Skeletal muscle cell (primary cell): ENCODE measurements at regions not wholly inside any gene's neighbourhood (a gene's known extent, or its start where the extent isn't known, plus 50 kb on each side); places are given as distances from the start of the nearest gene placed in this dataset.
A peak's percentile ranks its signal among the peaks of the same experiment; 100 is the strongest.
"Not testable (repeated sequence)": the region's sequence is repeated elsewhere in the genome, so short reads cannot be mapped to it uniquely, and the experiment has no call there.

Experiments used
- DNase-seq: peaks from one replicate; pipeline ENCODE4 v3.0.0-alpha.2; 2010; ENCODE audit warnings: low read depth
- H3K4me3 ChIP-seq: 2 replicates; pipeline ENCODE4 v1.5.1; 2011; ENCODE audit warnings: low read depth, mild to moderate bottlenecking, control low read depth, low read length, moderate library complexity

DNA sequence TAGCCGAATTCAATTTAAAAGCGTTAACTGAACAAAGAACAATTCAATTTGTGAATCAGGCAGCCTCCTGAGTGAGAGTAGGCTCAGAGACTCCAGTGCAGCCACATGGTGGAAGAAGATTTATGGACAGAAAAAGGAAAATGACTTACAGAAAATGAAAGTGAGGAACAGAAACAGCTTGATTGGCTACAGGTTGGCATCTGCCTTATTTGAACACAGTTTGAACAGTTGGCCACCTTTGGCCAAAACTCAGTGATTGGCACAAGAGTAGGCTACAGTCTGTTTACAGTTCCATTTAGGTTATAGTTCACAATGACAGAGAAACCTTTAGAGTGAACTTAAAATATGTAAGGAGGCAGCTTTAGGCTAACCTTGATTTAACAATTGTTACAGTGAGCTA is 86.3 kb upstream of the CCDC71L start:
- not testable (repeated sequence) for DNase-seq, H3K4me3 ChIP-seq

DNA sequence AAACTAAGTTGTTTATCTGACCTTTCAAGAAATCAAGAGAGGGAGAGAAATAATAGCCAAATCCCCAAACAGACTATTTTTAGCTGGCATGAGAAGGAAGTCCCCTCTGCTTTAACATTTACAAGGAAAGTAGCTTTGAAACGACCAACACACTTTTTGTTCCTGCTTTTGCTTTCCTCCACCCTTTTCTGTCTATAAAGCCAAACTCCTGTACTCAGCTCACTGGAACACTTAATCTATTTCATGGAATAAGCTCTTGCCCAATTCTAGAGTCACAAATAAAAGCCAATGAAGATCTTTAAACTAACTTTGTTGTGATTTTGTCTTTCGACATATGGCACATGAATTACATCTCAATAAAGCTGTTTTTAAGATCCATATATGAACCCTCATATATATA is 86.8 kb upstream of the CCDC71L start:
- no peak overlapping the region for H3K4me3 ChIP-seq
- no peak for DNase-seq

DNA sequence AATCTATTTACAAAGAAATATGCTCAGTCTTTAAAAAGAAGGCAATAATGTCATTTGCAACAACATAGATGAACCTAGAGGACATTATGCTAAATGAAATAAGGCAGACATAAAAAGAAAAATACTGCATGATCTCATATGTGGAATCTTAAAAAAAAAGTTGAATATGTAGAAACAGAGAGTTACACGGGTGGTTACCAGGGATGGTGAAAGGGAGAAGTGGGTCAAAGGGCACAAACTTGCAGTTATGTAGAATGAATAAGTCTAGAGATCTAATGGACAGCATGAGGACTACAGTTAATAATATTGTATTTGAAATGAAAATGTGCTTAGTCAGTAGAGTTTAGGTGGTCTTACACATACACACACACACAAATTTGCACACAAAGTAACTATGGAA is 88.2 kb upstream of the CCDC71L start:
- no peak for DNase-seq
- H3K4me3 ChIP-seq, result no peak overlapping the region

DNA sequence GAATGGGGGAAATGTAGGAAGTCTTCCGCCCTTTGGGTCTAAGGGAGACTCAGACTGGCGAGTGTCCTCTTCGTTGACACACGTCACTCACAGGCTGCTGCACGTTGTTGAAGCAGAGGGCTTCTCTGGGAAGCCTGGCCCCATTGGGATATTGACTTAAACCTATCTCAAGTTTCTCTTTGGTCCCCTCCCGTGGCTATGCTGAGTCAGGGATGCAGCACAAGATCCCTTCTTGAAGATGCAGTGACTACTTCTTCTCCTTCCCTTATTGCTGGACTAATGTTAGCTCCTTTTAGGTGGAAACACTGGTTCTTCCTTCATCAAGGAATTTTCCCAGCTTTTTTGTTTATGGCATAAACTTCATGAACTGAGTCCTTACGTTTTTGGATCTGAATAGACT is 89.8 kb upstream of the CCDC71L start:
- no peak overlapping the region for H3K4me3 ChIP-seq
- no peak for DNase-seq

DNA sequence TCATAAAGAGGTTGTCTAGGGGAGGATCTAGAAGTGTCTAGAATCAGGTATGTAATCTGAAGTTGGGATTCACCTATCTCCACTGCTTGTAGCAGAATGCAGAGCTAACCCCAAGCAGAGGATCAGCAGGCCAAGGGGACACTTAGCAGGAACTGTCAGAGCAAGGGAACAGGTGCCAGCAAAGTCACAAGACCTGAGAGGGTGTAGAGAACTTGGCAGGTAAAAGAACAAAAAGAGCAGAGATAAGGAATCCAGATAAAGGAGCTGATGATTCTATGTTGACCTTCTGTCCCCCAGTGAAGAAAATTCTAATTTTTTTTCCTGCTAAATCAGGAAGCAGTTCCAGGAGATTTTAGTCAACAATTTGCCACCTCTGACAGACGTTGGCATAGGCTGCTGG is 91.4 kb upstream of the CCDC71L start:
- no peak overlapping the region for H3K4me3 ChIP-seq
- no peak for DNase-seq

DNA sequence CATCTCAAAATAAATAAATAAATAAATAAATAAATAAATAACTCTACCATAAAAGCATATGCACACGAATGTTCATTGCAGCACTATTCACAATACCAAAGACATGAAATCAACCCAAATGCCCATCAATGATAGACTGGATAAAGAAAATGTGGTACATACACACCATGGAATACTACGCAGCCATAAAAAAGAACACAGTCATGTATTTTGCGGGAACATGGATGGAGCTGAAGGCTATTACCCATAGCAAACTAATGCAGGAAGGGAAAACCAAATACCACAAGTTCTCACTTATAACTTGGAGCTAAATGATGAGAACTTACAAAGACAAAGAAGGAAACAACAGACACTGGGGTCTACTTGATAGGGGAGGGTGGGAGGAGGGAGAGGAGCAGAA is 94.1 kb upstream of the CCDC71L start:
- H3K4me3 ChIP-seq, DNase-seq: not testable (repeated sequence)

DNA sequence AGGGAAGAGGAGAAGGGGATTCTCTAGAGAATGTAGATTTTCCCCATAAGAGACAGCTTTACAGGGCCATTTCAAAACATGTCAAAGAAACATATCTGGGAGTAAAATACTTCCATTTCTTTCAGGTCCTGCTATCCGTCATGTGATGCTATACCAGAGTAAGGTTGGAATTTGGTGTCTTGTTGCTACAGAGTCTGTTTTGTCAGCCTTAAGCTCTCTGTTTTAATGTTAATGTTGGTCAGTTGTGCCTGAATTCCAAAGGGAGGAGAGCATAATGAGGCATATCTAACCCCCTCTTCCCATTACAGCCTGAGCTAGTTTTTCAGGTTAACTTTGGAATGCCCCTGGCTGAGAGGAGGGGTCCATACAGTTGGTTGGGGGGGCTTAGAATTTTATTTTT is 94.7 kb upstream of the CCDC71L start:
- no peak overlapping the region for H3K4me3 ChIP-seq
- DNase-seq, result no peak

DNA sequence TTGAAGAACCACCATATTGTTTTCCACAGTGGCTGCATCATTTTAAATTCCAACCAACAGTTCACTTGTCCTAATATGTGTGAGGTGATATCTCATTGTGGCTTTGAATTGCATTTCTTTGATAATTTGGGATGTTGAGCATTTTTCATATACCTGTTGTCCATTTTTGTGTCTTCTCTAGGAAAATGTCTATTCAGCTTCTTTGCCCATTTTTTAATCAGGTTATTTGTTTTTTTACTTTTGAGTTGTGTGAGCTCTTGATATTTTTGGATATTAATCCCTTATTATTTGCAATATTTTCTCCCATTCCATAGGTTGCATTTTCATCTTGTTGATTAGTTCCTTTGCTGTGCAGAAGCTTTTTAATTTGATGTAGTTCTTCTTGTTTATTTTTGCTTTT is 95.1 kb upstream of the CCDC71L start:
- H3K4me3 ChIP-seq, result no peak overlapping the region
- no peak for DNase-seq

DNA sequence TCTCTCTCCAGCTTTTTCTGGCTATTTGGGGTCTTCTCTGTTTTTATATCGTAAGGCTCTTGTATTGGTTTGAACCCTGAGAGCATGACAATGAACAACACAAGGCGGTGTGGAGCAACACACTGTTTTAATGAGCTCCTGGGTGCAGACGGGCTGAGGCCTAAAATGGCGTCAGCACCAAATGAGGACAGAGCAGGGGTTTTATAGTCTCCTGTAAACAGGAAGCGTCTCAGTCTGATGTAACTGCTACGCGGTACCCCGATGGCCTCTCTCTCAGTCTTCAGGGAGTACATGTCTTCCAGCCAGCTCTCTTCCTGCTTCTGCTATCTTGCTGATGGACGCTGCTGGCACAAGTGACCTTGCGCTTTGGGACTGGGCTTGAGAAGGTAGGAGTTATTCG is 95.9 kb upstream of the CCDC71L start:
- no peak for DNase-seq
- H3K4me3 ChIP-seq, result no peak overlapping the region

DNA sequence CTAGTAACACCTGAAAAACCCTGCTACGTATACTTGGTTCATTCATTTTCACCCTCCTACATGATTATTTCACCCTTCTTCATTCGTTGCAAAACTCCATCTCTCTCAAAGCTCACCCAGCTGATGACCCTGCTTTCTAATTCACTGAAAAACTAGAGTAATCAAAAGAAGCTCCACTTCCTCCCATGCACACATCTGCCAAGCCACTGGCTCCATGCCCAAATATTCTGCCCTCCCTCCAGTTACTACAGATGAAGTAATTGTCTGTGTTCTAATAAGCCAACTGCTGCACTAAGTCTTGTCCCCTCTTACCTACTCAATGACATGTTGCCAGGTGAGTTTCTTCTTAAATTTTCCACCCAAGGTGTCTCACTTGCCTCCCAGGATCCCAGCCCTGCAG is 96.9 kb upstream of the CCDC71L start:
- H3K4me3 ChIP-seq, result no peak overlapping the region
- peak; percentile 43 for DNase-seq

DNA sequence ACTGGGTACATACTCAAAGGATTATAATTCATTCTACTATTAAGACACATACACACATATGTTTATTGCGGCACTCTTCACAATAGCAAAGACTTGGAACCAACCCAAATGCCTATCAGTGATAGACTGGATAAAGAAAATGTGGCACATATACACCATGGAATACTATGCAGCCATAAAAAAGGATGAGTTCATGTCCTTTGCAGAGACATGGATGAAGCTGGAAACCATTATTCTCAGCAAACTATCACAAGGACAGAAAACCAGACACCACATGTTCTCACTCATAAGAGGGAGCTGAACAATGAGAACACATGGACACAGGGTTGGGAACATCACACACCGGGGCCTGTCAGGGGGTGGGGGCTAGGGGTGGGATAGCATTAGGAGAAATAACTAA is 101.9 kb upstream of the CCDC71L start:
- not testable (repeated sequence) for H3K4me3 ChIP-seq, DNase-seq

DNA sequence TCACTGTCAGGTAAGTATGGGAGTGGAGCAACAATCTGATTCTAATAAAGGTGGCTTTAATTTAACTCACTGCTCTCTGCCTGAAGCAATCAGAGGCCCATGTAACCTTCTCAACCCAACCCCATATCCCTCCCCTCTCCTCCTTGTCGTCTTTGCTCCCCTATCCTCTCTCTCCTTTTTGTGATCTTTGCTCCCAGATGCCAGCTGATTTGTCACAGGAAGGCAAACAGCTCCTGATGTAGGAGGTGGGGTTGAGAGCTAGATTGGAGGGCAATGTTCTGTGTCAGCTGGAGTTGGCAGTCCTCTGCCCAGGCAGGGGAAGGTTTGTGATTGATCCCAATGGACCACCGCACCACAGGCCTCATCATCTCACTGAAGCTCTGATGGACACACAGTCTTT is 101.4 kb upstream of the PIK3CG start:
- no peak for DNase-seq
- H3K4me3 ChIP-seq, result no peak overlapping the region

DNA sequence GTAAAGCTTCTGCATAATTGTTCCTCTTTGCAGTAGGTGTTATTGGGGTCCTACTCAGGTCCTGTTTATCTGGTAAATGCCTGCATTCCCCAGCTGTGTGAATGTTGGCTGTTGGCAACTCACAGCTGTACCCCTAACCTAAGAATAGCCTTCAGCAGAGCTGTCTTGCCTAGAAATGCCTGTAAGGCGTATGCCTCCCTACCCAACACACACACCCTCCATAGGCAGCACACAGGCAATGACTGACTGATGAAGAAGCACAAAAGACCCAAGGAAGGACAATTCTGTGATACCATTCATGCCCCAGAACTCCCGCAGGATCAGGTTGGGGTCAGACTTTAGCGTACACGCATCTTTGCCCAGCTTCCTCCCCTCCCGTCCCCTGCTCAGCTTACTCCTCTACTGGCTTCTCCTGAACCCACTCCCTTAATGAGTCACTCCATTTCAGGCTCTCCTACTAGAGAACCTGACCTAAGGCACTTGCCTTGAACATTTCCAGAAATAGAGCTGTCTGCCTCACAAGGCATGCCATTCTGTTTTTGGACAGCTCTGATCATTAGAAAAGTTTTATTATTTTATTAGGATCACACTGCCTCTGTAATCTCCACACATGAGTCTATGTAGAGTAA is 99.2 kb upstream of the PIK3CG start:
- no peak overlapping the region for H3K4me3 ChIP-seq
- DNase-seq, result no peak

DNA sequence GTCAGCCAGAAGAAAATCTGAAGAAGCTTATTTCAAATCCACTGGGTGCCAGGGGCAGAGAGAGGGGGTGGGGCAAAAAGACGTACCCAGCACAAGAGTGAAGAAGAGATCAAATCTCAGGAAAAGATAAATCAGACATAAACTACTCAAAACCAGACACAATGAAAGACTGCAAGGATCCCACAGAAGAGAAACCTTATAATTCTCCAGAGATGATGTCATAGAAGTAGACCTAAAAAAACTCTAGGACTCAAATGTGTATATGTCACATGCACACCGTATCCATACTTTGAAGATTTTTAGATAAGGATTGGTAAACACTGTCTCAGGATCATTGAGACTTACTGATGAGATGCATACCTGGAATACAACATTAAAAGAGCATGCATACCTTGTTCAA is 98.5 kb upstream of the PIK3CG start:
- H3K4me3 ChIP-seq, result no peak overlapping the region
- no peak for DNase-seq

DNA sequence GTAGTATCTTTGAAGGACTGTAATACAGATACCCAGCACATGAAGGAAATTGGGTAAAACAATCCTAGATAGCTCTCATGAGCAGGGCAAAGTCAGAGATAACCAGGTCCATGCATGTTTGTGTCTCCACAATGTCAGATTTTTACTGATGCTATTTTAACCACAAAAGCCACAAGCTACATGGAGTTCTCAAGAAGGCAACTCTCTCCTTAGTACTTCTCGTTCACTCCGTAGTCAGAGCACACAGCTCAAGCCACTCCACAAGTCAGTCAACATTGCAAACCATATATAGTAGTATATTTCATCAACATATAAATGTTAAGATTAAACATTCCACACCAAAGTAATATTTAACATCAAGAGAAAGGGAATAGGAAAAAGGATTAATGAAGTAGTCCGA is 98.0 kb upstream of the PIK3CG start:
- no peak overlapping the region for H3K4me3 ChIP-seq
- no peak for DNase-seq

DNA sequence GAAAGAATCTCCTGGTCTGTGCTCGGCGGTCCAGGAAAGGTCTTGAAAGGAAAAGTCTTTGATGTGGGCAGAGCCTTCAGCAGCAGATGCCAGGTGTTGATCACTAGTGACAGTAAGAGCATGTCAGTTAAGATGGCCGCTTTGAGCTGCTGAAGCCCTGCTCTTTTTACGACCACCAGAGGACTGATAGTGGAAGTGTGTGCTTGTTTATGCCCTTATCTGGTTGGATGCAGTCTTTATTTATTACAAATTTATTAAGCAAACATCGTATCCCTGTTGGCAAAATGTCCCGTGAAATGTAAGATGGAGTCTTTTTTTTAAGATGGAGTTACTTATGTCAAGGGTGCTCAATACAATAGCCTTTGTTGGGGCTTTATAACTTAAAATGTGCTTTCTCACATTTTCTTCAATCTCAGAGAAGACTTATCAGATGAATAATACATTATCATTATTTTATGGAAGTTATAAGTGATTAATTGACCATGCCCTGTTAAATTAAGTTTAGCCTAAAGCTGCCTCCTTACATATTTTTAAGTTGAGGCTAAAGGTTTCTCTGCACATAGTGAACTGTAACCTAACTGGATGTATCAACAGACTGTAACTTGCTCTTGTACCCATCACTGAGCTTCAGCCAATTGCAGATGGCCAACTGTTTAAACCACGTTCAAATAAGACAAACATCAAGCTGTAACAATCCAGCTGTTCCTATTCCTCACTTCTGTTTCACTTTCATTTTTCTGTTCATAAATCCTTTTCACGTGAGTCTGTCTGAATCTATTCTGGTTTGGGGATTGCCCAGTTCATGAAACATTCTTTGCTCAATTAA is 97.4 kb upstream of the PIK3CG start:
- DNase-seq, result no peak
- no peak overlapping the region for H3K4me3 ChIP-seq

DNA sequence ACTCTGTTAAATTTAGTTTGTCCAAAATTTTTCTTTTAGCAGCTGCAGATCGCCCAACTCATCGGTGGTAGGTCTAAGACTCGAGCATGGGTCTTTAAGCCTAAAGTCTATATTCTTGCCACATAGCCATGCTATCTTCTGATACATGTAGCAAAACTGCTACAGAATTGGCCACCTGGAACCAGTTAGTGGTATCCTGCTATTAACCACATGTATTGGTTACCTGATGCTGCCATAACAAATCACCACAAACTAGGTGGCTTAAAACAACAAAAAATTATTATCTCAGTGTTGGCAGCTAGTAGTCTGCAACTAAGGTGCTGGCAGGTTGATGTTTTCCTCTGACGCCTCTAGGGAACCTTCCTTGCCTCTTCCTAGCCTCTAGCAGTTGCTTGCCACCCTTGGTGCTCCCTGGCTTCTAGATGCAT is 96.7 kb upstream of the PIK3CG start:
- no peak for DNase-seq
- H3K4me3 ChIP-seq, result no peak overlapping the region

DNA sequence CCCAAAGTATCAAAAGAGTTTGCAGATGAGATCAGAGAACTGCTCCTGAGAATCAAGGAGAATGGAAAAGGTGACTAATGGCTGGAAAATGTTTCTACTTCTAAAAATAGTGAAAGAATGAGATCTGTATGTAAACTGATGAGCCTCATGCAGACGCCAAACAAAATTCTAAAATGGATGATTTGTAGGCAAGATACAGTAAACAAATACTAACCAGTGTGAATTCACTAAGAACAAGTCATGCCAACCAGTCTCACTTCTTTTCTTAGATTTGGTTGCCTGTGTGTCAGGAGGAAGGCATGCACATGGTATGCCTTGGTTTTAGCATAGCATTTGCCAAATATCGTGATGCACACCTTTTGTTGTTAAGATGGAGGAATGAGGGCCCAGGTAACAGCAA is 94.9 kb upstream of the PIK3CG start:
- no peak overlapping the region for H3K4me3 ChIP-seq
- DNase-seq, result peak; percentile 58

DNA sequence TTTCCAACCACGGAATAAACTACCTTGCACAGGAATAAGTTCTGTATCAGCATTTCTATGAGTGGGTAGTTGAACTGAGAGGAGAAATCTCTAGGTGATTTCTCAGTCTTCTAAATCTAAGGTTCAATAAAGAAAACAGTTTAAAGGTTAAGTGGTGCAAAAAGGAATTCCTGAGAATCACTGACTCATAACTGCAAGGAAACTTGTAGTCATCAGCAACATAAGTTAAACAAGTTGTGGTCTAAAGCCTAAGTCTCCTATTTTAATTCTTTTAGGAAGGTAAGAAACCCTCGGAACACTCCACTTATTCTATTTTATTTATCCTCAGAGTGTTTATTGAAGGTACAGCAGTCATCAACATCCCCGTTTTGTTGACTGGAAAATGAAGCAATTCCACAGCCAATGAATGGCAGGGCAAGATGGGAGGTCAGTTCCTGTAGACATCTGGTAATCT is 92.4 kb upstream of the PIK3CG start:
- DNase-seq, result peak; percentile 32
- H3K4me3 ChIP-seq, result no peak overlapping the region

DNA sequence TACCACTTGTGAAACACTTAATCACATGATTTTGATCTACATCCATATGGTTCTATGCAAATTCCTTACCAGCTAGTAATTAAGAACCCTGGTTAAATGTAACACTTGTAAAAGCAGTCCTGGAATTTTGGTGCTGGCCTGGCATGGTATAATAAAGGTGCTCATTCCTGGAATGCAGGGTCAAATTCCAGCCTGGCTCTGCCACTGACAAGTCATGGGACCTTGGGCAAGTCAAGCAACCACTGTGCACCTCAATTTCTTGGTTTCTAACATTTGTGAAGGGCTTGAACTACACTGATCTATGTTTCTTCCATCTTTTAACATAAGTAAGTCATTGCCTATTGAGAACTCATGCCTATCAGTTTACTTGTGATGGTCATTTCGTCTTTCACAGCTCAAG is 91.9 kb upstream of the PIK3CG start:
- H3K4me3 ChIP-seq, result no peak overlapping the region
- DNase-seq, result no peak

DNA sequence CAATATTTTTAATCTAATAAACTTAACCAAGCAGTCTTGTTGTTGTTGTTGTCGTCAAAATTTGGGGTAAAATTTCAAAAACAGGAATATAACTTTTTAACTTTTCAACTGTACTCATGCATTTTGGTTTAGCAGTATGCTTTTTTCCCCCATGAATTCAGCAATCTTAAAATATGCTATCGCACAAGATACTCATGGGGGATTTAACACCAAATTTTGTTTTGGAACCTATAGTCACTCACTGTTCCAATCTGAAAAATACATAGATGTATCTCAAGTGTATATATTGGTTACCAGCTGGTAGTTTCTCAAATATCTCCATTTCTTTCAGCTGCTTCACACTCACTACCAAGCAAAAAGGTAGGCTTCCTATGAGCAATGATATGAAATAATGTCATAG is 91.4 kb upstream of the PIK3CG start:
- H3K4me3 ChIP-seq, result no peak overlapping the region
- no peak for DNase-seq
